ENCODE measurements at regions not wholly inside any gene's neighbourhood (a gene's known extent, or its start where the extent isn't known, plus 50 kb on each side); places are given as distances from the start of the nearest gene placed in this dataset.

DNA sequence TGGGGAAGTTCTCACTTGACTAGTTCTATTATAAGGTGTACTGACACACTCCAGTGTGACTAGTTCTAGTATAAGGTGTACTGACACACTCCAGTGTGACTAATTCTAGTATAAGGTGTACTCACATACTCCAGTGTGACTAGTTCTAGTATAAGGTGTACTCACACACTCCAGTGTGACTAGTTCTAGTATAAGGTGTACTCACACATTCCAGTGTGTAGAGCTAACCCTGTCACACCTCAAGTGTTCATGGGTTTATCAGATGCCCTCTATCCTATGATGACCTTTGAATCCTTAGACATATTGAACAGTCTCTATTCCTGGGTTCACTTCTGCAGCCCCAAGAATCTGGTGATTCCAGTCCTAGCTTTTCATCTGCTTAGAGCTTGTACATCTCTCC, 54.6 kb upstream of the MYO16 start:
- H3K4me3 Mint-ChIP-seq: no peak overlapping the region
- H2AFZ ChIP-seq (ENCODE audit: low read length): no peak overlapping the region
- no peak overlapping the region for H2AK5ac ChIP-seq (ENCODE audit: insufficient read length, low read length)
- no peak overlapping the region for H3K4me2 ChIP-seq (ENCODE audit: insufficient read depth, insufficient read length, low read length)
- H3K4me1 Mint-ChIP-seq: no peaks in the 10 kb centered on the region
- TF ChIP-seq, protein P1, sequence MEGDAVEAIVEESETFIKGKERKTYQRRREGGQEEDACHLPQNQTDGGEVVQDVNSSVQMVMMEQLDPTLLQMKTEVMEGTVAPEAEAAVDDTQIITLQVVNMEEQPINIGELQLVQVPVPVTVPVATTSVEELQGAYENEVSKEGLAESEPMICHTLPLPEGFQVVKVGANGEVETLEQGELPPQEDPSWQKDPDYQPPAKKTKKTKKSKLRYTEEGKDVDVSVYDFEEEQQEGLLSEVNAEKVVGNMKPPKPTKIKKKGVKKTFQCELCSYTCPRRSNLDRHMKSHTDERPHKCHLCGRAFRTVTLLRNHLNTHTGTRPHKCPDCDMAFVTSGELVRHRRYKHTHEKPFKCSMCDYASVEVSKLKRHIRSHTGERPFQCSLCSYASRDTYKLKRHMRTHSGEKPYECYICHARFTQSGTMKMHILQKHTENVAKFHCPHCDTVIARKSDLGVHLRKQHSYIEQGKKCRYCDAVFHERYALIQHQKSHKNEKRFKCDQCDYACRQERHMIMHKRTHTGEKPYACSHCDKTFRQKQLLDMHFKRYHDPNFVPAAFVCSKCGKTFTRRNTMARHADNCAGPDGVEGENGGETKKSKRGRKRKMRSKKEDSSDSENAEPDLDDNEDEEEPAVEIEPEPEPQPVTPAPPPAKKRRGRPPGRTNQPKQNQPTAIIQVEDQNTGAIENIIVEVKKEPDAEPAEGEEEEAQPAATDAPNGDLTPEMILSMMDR (conservative IDR thresholded peaks at IDR 0.05): no peak
- no peak overlapping the region; the same call in 1 of the 2 replicates for H2BK15ac ChIP-seq (ENCODE audit: low read depth, low read length)
- H3K4ac ChIP-seq (ENCODE audit: low read depth, low read length): no peak overlapping the region
- H3K9me3 Mint-ChIP-seq: no peaks in the 10 kb centered on the region
- H2BK5ac ChIP-seq (ENCODE audit: insufficient read length, low read length): no peak overlapping the region
- no peak overlapping the region for H3K18ac ChIP-seq (ENCODE audit: insufficient read length, low read depth, low read length)
- H3K9me3 ChIP-seq (ENCODE audit: control insufficient read depth, low read depth, low read length): no peaks in the 10 kb centered on the region
- H3K14ac ChIP-seq (ENCODE audit: insufficient read depth, low read length): no peak overlapping the region
- no peaks in the 10 kb centered on the region for H3K27me3 ChIP-seq (ENCODE audit: insufficient read depth, low read length)
- no peak overlapping the region for H3K9ac ChIP-seq (ENCODE audit: extremely low read depth, insufficient read length, low read length)
- H3T11ph ChIP-seq (ENCODE audit: low read length): no peak overlapping the region
- DNase-seq: no peak
- H3K27me3 Mint-ChIP-seq (ENCODE audit: low read depth): peaks cover 2% of the 10 kb centered on the region; the same call in 1 of the 2 replicates
- no peaks in the 10 kb centered on the region for H4K20me1 ChIP-seq (ENCODE audit: control insufficient read depth, insufficient read depth, insufficient read length)
- H3K36me3 Mint-ChIP-seq (ENCODE audit: insufficient read depth in 1 of 3, low read depth in 3 of 3): no peaks in the 10 kb centered on the region
- H2BK120ac ChIP-seq (ENCODE audit: low read depth, low read length, poor library complexity, severe bottlenecking): no peak overlapping the region
- H3K23ac ChIP-seq (ENCODE audit: insufficient read length, low read depth, low read length): no peak overlapping the region
- H2BK20ac ChIP-seq (ENCODE audit: low read depth, low read length, poor library complexity, severe bottlenecking): no peak overlapping the region
- H3K79me2 ChIP-seq (ENCODE audit: insufficient read depth, low read length): no peaks in the 10 kb centered on the region
- H3K56ac ChIP-seq (ENCODE audit: insufficient read length, low read depth, low read length): no peak overlapping the region
- H4K8ac ChIP-seq (replicated peaks; ENCODE audit: insufficient read length, low read depth, low read length): no peak overlapping the region
- H3K79me1 ChIP-seq (ENCODE audit: insufficient read depth, low read depth, low read length, poor library complexity, severe bottlenecking): no peaks in the 10 kb centered on the region
- no peaks in the 10 kb centered on the region for H3K4me1 ChIP-seq (ENCODE audit: insufficient read depth, low read length)
- H3K27ac ChIP-seq (ENCODE audit: insufficient read length, low read depth, low read length): no peak overlapping the region
- H3K23me2 ChIP-seq (ENCODE audit: insufficient read length, low read depth, low read length, poor library complexity, severe bottlenecking): no peaks in the 10 kb centered on the region
- H3K27ac Mint-ChIP-seq: no peak overlapping the region
- no peak overlapping the region for H4K5ac ChIP-seq (ENCODE audit: insufficient read length, low read depth, low read length)
- H2BK12ac ChIP-seq (ENCODE audit: insufficient read length, low read depth, low read length): no peak overlapping the region
- no peak overlapping the region for H4K91ac ChIP-seq (ENCODE audit: insufficient read length, low read depth, low read length)
